PC-9 (cell line): ENCODE measurements at regions not wholly inside any gene's neighbourhood (a gene's known extent, or its start where the extent isn't known, plus 50 kb on each side); places are given as distances from the start of the nearest gene placed in this dataset.
A peak's percentile ranks its signal among the peaks of the same experiment; 100 is the strongest.

Source experiments
- BruUV-seq: library from RNA; stranded (reverse); fragments of 400-500 nt; replicated peaks from 2 replicates; lab custom pipeline; 2021; lab: Mats Ljungman, UMichigan
- CTCF ChIA-PET: fragments of 300-600 bp; sonication (Branson Sonifier 250); formaldehyde crosslinking; loops from one replicate; lab custom pipeline; 2022; ENCODE audit warnings: antibody characterized with exemption; lab: Charles Lee
- POLR2A ChIA-PET: fragments of 300-600 bp; sonication (Branson Sonifier 250); formaldehyde crosslinking; loops from one replicate; lab custom pipeline; 2022; ENCODE audit warnings: antibody characterized with exemption; ENCODE audit not compliant: unreplicated experiment; lab: Charles Lee
- DNase-seq, 2 experiments: peaks; one replicate each; pipeline versions ENCODE4 v3.0.0 to v3.0.0-alpha.2; 2015 to 2022; ENCODE audit warnings: mixed read lengths in 1 of 2
- H2AFZ ChIP-seq: fragments of 200-600 bp; sonication (generic); 2 replicates; pipeline ENCODE4 v1.8.1; 2017; ENCODE audit warnings: antibody characterized with exemption
- H3F3A ChIP-seq: fragments of 200-600 bp; sonication (generic); 2 replicates; pipeline ENCODE4 v1.8.1; 2017; ENCODE audit warnings: antibody characterized with exemption, mild to moderate bottlenecking, low read depth; ENCODE audit not compliant: insufficient read depth
- H3K27ac ChIP-seq: fragments of 200-600 bp; sonication (generic); 2 replicates; pipeline ENCODE4 v1.6.1; 2016; ENCODE audit warnings: mixed run types
- H3K27me3 ChIP-seq: fragments of 200-600 bp; sonication (generic); 2 replicates; pipeline ENCODE4 v1.6.1; 2016; ENCODE audit warnings: low read depth, mixed run types; ENCODE audit not compliant: insufficient read depth
- H3K36me3 ChIP-seq: fragments of 200-600 bp; sonication (generic); 2 replicates; pipeline ENCODE4 v1.6.1; 2016; ENCODE audit warnings: low read depth, mixed run types
- H3K4me1 ChIP-seq: fragments of 200-600 bp; sonication (generic); replicated peaks from 2 replicates; pipeline ENCODE4 v1.6.1; 2016; ENCODE audit warnings: mixed run types; ENCODE audit not compliant: insufficient read depth
- H3K4me2 ChIP-seq: fragments of 200-600 bp; sonication (generic); 2 replicates; pipeline ENCODE4 v1.6.1; 2017; ENCODE audit warnings: mixed run types
- H3K4me3 ChIP-seq: fragments of 200-600 bp; sonication (generic); 2 replicates; pipeline ENCODE4 v1.6.1; 2016; ENCODE audit warnings: mixed run types
- H3K79me2 ChIP-seq: fragments of 200-600 bp; sonication (generic); 2 replicates; pipeline ENCODE4 v1.6.1; 2017; ENCODE audit warnings: low read depth, mixed run types
- H3K9me2 ChIP-seq: fragments of 200-600 bp; sonication (generic); 2 replicates; pipeline ENCODE4 v1.8.1; 2017; ENCODE audit warnings: mild to moderate bottlenecking; ENCODE audit not compliant: insufficient read depth
- H3K9me3 ChIP-seq: fragments of 200-600 bp; sonication (generic); 2 replicates; pipeline ENCODE4 v1.8.1; 2016; ENCODE audit warnings: low read depth; ENCODE audit not compliant: insufficient read depth
- H4K20me1 ChIP-seq: fragments of 200-600 bp; sonication (generic); 2 replicates; pipeline ENCODE4 v1.8.1; 2017; ENCODE audit not compliant: insufficient read depth
- CTCF ChIP-seq: fragments of 200-600 bp; sonication (generic); conservative IDR thresholded peaks from 2 replicates; pipeline ENCODE4 v1.6.1; 2017; ENCODE audit warnings: mixed run types, antibody characterized with exemption, mild to moderate bottlenecking, moderate library complexity
- EZH2 ChIP-seq: fragments of 200-600 bp; sonication (generic); IDR thresholded peaks from 2 replicates; pipeline ENCODE4 v1.8.0; 2017; ENCODE audit warnings: antibody characterized with exemption, low read depth
- intact Hi-C: fragments of 100-400 bp; cut with micrococcal nuclease; formaldehyde crosslinking; loops from one replicate; pipeline ENCODE4 v1.10.0; 2022; ENCODE audit not compliant: unreplicated experiment

GRCh38 chr13:95381212-95381527, 79.9 kb upstream of the ABCC4 start:
- no TSS peak for BruUV-seq
- peaks cover 8% of the 10 kb centered on the region; the same call in 1 of the 2 replicates for H3F3A ChIP-seq
- no peak overlapping the region for H3K4me3 ChIP-seq
- H3K27ac ChIP-seq: no peak overlapping the region
- H3K9me2 ChIP-seq: no peaks in the 10 kb centered on the region
- 0 out of 2 replicates have a peak overlapping the region, but pooled peaks have one; percentile 13 for H3K4me2 ChIP-seq
- ChIA-PET CTCF (interaction anchor here (0.6 to 1.7 kb wide), 10 partner anchors 23 to 1402 kb away, joined by 3 to 11 read pairs (median 4); no protein-coding TSS in a partner anchor), POLR2A (no interaction called here)
- no peak overlapping the region for H2AFZ ChIP-seq
- H3K27me3 ChIP-seq: no peaks in the 10 kb centered on the region
- peaks cover 15% of the 10 kb centered on the region; the same call in 1 of the 2 replicates for H3K4me1 ChIP-seq
- no peaks in the 10 kb centered on the region for H4K20me1 ChIP-seq
- no peaks in the 10 kb centered on the region for H3K36me3 ChIP-seq
- intact Hi-C loops: loop anchor here (2.0 kb wide), 1 partner anchor 24 kb away; no protein-coding TSS in a partner anchor
- no peaks in the 10 kb centered on the region for H3K79me2 ChIP-seq
- no peaks in the 10 kb centered on the region for H3K9me3 ChIP-seq
- DNase-seq: no peak
- TF ChIP-seq EZH2 (no peak), CTCF (no peak)

DNA sequence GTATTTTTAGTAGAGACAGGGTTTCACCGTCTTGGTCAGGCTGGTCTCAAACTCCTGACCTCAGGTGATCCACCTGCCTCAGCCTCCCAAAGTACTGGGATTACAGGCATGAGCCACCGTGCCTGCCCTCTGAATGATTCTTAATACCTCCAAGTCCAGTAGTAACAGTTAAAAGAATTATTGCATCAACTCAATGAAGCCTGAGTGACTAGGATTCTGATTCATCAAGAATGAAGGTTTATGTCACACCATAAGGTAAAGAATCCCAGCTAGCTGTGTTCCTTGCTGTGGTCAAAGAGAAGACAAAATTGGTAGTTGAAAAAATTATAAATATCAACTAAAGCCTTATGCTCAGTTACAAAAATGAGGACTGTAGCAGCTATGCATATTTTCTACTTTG, 81.2 kb upstream of the ABCC4 start:
- POLR2A ChIA-PET: interaction anchor here (0.6 kb wide), 1 partner anchor 28 kb away, joined by 3 read pairs; no protein-coding TSS in a partner anchor
- Histone ChIP-seq H3K36me3 (no peaks in the 10 kb centered on the region), H3K4me3 (no peak overlapping the region), H4K20me1 (no peaks in the 10 kb centered on the region), H3K27me3 (no peaks in the 10 kb centered on the region), H3K9me2 (no peaks in the 10 kb centered on the region), H3K4me2 (no peak overlapping the region), H3F3A (peaks cover 8% of the 10 kb centered on the region; the same call in 1 of the 2 replicates), H3K9me3 (no peaks in the 10 kb centered on the region), H3K4me1 (peaks cover 15% of the 10 kb centered on the region; the same call in 1 of the 2 replicates), H3K79me2 (no peaks in the 10 kb centered on the region), H3K27ac (no peak overlapping the region), H2AFZ (no peak overlapping the region)
- CTCF ChIA-PET: interaction anchor here (0.6 to 1.2 kb wide), 2 partner anchors 87 to 193 kb away, joined by 4 to 14 read pairs; no protein-coding TSS in a partner anchor
- BruUV-seq: no TSS peak
- intact Hi-C loops: no loop called here
- DNase-seq: peak in 1 of 2 experiments; percentile 65
- no peak for TF ChIP-seq CTCF
- no peak for TF ChIP-seq EZH2

DNA sequence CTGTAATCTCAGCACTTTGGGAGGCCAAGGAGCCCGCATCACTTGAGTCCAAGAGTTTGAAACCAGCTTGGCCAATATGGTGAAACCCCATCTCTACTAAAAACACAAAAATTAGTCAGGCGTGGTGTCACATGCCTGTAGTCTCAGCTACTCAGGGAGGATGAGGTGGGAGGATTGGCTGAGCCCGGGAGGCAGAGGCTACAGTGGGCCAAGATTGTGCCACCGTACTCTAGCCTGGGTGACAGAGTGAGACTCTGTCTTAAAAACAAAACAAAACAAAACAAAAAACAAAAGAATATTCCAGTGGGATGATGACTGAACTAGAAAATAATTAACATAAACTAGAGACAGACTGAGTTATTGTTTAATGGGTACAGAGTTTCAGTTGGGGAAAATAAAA, 81.7 kb upstream of the ABCC4 start:
- Histone ChIP-seq H3K27me3 (no peaks in the 10 kb centered on the region), H3K9me2 (no peaks in the 10 kb centered on the region), H3K79me2 (no peaks in the 10 kb centered on the region), H3K27ac (no peak overlapping the region), H3K4me3 (no peak overlapping the region), H3K4me2 (no peak overlapping the region), H4K20me1 (no peaks in the 10 kb centered on the region), H3K36me3 (no peaks in the 10 kb centered on the region), H2AFZ (no peak overlapping the region), H3F3A (peaks cover 8% of the 10 kb centered on the region; the same call in 1 of the 2 replicates), H3K9me3 (no peaks in the 10 kb centered on the region), H3K4me1 (peaks cover 15% of the 10 kb centered on the region; the same call in 1 of the 2 replicates)
- no TSS peak for BruUV-seq
- ChIA-PET CTCF (interaction anchor here (0.6 kb wide), 1 partner anchor 88 kb away, joined by 14 read pairs; no protein-coding TSS in a partner anchor), POLR2A (interaction anchor here (0.6 kb wide), 1 partner anchor 28 kb away, joined by 3 read pairs; no protein-coding TSS in a partner anchor)
- TF ChIP-seq EZH2 (no peak), CTCF (no peak)
- DNase-seq: no peak
- intact Hi-C loops: no loop called here
